Endothelial cell (in vitro differentiated cells): ENCODE measurements at regions not wholly inside any gene's neighbourhood (a gene's known extent, or its start where the extent isn't known, plus 50 kb on each side); places are given as distances from the start of the nearest gene placed in this dataset.

ENCODE experiments used
- DNase-seq: peaks from one replicate; pipeline ENCODE4 v3.0.0; 2021; ENCODE audit warnings: low spot score
- H3K27ac Mint-ChIP-seq: one replicate; pipeline ENCODE4 v1.8.0; 2021; ENCODE audit warnings: mixed read lengths, inconsistent platforms; ENCODE audit not compliant: unreplicated experiment
- H3K27me3 Mint-ChIP-seq: one replicate; pipeline ENCODE4 v1.8.0; 2021; ENCODE audit warnings: mild to moderate bottlenecking, moderate library complexity, mixed read lengths, inconsistent platforms; ENCODE audit not compliant: unreplicated experiment
- H3K36me3 Mint-ChIP-seq: one replicate; pipeline ENCODE4 v1.8.0; 2021; ENCODE audit warnings: mild to moderate bottlenecking, low read depth, mixed read lengths, inconsistent platforms; ENCODE audit not compliant: unreplicated experiment
- H3K4me1 Mint-ChIP-seq: one replicate; pipeline ENCODE4 v1.8.0; 2021; ENCODE audit warnings: mild to moderate bottlenecking, mixed read lengths, inconsistent platforms; ENCODE audit not compliant: unreplicated experiment
- H3K4me3 Mint-ChIP-seq: one replicate; pipeline ENCODE4 v1.8.0; 2021; ENCODE audit warnings: mild to moderate bottlenecking, mixed read lengths, inconsistent platforms; ENCODE audit not compliant: unreplicated experiment
- H3K9me3 Mint-ChIP-seq: one replicate; pipeline ENCODE4 v1.8.0; 2021; ENCODE audit warnings: mixed read lengths, inconsistent platforms; ENCODE audit not compliant: unreplicated experiment
- TF ChIP-seq, protein P1 (sequence below): fragments of 200-600 bp; sonication (generic); IDR thresholded peaks from one replicate; pipeline ENCODE4 v1.5.0; 2021; ENCODE audit warnings: antibody characterized with exemption; ENCODE audit not compliant: unreplicated experiment

DNA sequence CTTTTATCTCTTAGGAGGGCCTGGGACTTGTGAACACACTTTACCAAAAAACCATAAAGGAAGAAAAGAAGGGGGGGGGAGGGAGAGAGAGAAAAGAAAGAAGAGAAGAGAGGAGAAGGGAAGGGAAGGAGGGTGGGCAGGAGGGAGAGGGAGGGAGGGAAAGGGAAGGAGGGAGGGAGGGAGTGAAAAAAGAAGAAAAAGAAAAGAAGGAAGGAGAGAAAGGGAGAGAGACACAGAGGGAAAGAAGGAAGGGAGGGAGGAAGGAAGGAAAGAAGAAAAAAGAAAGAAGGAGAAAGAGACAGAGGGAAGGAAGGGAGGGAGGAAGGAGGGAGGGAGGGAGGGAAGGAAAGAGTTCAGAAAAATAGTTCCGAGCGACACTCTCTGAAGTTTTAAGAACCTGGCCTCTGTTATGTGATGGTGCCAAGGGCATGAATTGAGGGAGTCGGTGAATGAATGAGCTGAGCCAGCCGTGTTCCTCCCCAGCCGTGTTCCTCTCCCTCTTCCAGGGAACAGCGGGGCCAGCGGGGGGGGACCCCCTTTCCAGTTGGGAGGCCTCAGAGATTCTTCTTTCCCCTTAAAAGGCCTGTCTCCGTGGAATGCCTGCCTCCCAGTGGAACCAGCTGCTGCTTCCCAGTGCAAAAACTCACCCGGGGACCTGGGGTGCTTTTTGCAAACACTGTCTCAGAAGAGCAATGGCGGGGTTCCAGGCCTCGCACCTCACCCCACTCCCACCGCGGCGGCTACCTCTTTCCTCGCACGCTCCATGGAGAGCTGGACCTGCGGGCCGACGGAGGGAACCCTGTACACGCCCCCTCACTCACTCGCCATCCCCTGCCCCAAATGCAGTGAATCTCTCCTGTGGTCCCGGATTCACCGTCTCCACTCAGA, 84.1 kb downstream of the FOXL3 start:
- Mint-ChIP-seq H3K4me3 (no peak overlapping the region), H3K4me1 (peaks cover 3% of the 10 kb centered on the region), H3K27ac (no peak overlapping the region), H3K9me3 (no peaks in the 10 kb centered on the region), H3K36me3 (no peaks in the 10 kb centered on the region), H3K27me3 (peaks cover 2% of the 10 kb centered on the region)
- DNase-seq, result no peak
- TF ChIP-seq, protein P1, sequence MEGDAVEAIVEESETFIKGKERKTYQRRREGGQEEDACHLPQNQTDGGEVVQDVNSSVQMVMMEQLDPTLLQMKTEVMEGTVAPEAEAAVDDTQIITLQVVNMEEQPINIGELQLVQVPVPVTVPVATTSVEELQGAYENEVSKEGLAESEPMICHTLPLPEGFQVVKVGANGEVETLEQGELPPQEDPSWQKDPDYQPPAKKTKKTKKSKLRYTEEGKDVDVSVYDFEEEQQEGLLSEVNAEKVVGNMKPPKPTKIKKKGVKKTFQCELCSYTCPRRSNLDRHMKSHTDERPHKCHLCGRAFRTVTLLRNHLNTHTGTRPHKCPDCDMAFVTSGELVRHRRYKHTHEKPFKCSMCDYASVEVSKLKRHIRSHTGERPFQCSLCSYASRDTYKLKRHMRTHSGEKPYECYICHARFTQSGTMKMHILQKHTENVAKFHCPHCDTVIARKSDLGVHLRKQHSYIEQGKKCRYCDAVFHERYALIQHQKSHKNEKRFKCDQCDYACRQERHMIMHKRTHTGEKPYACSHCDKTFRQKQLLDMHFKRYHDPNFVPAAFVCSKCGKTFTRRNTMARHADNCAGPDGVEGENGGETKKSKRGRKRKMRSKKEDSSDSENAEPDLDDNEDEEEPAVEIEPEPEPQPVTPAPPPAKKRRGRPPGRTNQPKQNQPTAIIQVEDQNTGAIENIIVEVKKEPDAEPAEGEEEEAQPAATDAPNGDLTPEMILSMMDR, result no peak

DNA sequence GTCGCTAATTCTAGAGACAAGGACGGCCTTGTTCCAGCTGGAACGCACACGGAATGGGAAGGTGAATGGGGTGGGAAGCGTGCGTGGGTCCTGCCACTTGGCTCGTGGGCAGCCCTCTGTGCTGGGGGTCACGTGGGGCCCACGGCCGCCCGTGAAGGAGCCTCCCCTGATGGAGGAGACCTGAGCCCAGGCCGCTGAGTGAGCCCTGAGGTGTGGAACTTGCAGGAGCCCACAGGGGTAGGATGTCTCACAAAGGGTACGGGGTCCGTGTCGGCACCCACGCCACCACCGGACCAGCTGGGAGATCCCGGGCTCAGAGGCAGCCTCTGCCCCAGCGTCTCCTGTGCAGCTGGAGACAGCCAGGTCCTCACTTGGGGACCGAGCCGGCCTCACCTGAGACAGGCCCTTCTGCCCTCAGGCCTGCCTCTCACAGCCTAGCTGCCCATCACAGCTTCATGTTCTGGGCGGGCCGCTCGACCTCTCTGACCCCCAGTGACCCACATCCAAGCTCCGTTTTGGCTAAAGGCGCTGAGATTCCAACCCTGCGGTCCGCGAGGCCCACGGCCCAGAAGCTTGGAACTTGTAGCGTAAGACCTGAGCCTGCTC, 84.8 kb downstream of the FOXL3 start:
- TF ChIP-seq, protein P1, result no peak
- no peak overlapping the region for H3K4me3 Mint-ChIP-seq
- peaks cover 3% of the 10 kb centered on the region for H3K4me1 Mint-ChIP-seq
- H3K27me3 Mint-ChIP-seq, result peaks cover 2% of the 10 kb centered on the region
- no peak overlapping the region for H3K27ac Mint-ChIP-seq
- H3K9me3 Mint-ChIP-seq, result no peaks in the 10 kb centered on the region
- H3K36me3 Mint-ChIP-seq, result no peaks in the 10 kb centered on the region
- DNase-seq, result no peak

DNA sequence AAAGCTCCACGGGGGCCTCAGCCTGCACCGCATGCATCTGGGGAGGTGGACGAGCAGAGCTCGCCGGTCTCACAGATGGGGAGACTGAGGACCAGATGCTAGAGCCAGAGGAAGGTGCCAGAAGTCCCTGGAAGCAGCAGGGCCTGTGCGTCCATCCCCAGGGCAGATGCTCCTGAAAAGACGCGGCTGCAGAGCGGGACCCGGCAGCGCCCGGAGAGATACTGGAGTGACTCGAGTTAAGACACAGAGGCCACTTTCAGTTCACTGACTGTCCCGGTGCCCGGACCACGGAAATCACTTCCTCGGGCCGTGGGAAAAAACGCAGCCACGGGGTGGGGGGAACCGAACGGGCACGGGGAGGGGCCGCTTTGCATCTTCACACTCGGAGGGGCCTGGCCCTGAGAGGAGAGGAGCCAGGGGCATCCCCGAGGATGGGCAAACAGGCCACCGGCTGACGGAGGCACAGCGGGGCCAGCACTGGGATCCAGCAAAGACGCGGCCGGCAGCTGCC, 85.4 kb downstream of the FOXL3 start:
- no peaks in the 10 kb centered on the region for H3K36me3 Mint-ChIP-seq
- H3K9me3 Mint-ChIP-seq, result no peaks in the 10 kb centered on the region
- H3K4me3 Mint-ChIP-seq, result no peak overlapping the region
- TF ChIP-seq, protein P1, result no peak
- DNase-seq, result peak; percentile 3
- H3K27ac Mint-ChIP-seq, result no peak overlapping the region
- peaks cover 2% of the 10 kb centered on the region for H3K27me3 Mint-ChIP-seq
- peaks cover 3% of the 10 kb centered on the region for H3K4me1 Mint-ChIP-seq

DNA sequence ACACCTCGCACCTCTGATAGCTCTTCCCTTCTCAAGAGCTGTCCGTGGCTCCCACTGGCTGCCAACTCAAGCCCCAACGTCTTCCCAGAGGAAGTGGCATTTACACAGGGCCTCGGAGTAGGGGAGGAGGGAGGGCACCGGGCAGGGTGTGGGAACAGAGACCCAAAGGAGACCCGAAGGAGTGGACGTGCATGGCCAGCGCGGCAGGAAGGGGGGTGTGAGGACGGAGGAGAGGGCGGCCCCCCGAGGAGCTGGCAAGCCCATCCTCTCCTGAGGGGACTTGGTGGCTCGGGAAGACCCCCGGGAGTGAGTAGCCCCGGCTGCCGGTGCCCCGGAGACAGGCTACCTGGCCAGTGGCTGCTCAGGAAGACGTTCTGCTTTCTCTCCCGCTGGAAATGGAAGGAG, 85.9 kb downstream of the FOXL3 start:
- DNase-seq, result no peak
- Mint-ChIP-seq H3K9me3 (no peaks in the 10 kb centered on the region), H3K27ac (no peak overlapping the region), H3K4me3 (no peak overlapping the region), H3K27me3 (peaks cover 2% of the 10 kb centered on the region), H3K4me1 (peaks cover 3% of the 10 kb centered on the region), H3K36me3 (no peaks in the 10 kb centered on the region)
- TF ChIP-seq, protein P1, result no peak
